ENCODE measurements at regions not wholly inside any gene's neighbourhood (a gene's known extent, or its start where the extent isn't known, plus 50 kb on each side); places are given as distances from the start of the nearest gene placed in this dataset.

GRCh38 chr15:37693926-37694325, 240.5 kb upstream of the TMCO5A start:
- no peaks in the 10 kb centered on the region for H3K36me3 ChIP-seq
- H3K27ac ChIP-seq: no peak overlapping the region
- H3K9me3 ChIP-seq: no peaks in the 10 kb centered on the region
- no peaks in the 10 kb centered on the region for H3K27me3 ChIP-seq
- no peaks in the 10 kb centered on the region for H3K4me1 ChIP-seq
- TF ChIP-seq CTCF (IDR thresholded peaks at IDR 0.05) (no peak), POLR2A (IDR thresholded peaks at IDR 0.05) (no peak)
- intact Hi-C loops (cut with DNase I; ENCODE audit: low total_unique reads): no loop called here
- no peak for DNase-seq
- H3K4me3 ChIP-seq: no peak overlapping the region

DNA sequence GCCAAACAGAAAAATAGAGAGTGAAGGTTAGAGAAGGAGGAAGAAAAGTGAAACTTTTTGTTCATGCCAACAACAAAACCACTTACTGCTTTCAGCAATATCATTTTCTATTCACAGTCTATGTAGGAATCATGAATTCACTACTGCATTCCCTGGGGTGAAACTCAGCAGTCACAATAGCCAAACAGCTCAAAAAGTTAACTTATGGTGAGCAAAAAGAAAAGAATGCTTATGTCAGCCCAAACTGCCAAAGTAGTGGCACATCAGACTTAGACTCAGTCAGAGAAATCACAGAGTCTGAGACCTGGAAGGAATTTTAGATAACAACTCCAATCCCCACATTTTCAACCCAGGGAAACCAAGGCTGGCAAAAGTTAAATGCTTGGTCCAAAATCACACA, 238.7 kb upstream of the TMCO5A start:
- Histone ChIP-seq H3K27me3 (no peaks in the 10 kb centered on the region), H3K9me3 (no peaks in the 10 kb centered on the region), H3K36me3 (no peaks in the 10 kb centered on the region), H3K4me1 (no peaks in the 10 kb centered on the region), H3K27ac (no peak overlapping the region), H3K4me3 (no peak overlapping the region)
- no peak for TF ChIP-seq CTCF (IDR thresholded peaks at IDR 0.05)
- TF ChIP-seq POLR2A (IDR thresholded peaks at IDR 0.05): no peak
- intact Hi-C loops (cut with DNase I; ENCODE audit: low total_unique reads): no loop called here
- DNase-seq: no peak

- Histone ChIP-seq H3K4me1 (no peaks in the 10 kb centered on the region), H3K4me3 (no peak overlapping the region), H3K27ac (no peak overlapping the region), H3K27me3 (no peaks in the 10 kb centered on the region), H3K9me3 (no peaks in the 10 kb centered on the region), H3K36me3 (no peaks in the 10 kb centered on the region)
- intact Hi-C loops (cut with DNase I; ENCODE audit: low total_unique reads): no loop called here
- DNase-seq: no peak
- TF ChIP-seq POLR2A (IDR thresholded peaks at IDR 0.05) (no peak), CTCF (IDR thresholded peaks at IDR 0.05) (no peak)
Measured at GRCh38 chr15:37698679-37699078, 235.8 kb upstream of the TMCO5A start.

DNA sequence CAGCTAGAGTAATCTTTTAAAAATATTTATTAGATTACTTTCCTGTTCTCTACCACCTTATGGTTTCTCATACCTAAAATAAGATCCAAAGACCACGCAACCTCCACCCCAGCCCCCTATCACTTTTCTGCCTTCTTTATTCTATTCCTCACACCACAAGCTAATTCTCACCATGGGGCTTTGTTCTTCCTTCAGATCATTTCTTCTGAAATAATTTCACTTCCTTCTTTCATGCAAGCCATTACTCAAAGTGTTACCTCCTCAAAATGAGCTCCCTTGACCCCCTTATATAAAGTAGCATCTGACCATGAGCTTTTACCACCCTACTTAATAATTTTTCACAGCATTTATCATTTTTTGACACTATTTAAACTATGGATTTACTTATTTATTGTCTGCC, 233.2 kb upstream of the TMCO5A start:
- Histone ChIP-seq H3K36me3 (no peaks in the 10 kb centered on the region), H3K9me3 (no peaks in the 10 kb centered on the region), H3K4me1 (no peaks in the 10 kb centered on the region), H3K27ac (no peak overlapping the region), H3K27me3 (no peaks in the 10 kb centered on the region), H3K4me3 (no peak overlapping the region)
- DNase-seq: no peak
- intact Hi-C loops (cut with DNase I; ENCODE audit: low total_unique reads): no loop called here
- no peak for TF ChIP-seq CTCF (IDR thresholded peaks at IDR 0.05)
- no peak for TF ChIP-seq POLR2A (IDR thresholded peaks at IDR 0.05)

GRCh38 chr15:37709669-37710068, 224.8 kb upstream of the TMCO5A start:
- Histone ChIP-seq H3K4me1 (no peaks in the 10 kb centered on the region), H3K36me3 (no peaks in the 10 kb centered on the region), H3K4me3 (no peak overlapping the region), H3K27me3 (no peaks in the 10 kb centered on the region), H3K27ac (no peak overlapping the region), H3K9me3 (no peaks in the 10 kb centered on the region)
- no peak for DNase-seq
- intact Hi-C loops (cut with DNase I; ENCODE audit: low total_unique reads): no loop called here
- TF ChIP-seq CTCF (IDR thresholded peaks at IDR 0.05) (no peak), POLR2A (IDR thresholded peaks at IDR 0.05) (no peak)
